ENCODE measurements at regions not wholly inside any gene's neighbourhood (a gene's known extent, or its start where the extent isn't known, plus 50 kb on each side); places are given as distances from the start of the nearest gene placed in this dataset.
"Not testable (repeated sequence)": the region's sequence is repeated elsewhere in the genome, so short reads cannot be mapped to it uniquely, and the experiment has no call there.

DNA sequence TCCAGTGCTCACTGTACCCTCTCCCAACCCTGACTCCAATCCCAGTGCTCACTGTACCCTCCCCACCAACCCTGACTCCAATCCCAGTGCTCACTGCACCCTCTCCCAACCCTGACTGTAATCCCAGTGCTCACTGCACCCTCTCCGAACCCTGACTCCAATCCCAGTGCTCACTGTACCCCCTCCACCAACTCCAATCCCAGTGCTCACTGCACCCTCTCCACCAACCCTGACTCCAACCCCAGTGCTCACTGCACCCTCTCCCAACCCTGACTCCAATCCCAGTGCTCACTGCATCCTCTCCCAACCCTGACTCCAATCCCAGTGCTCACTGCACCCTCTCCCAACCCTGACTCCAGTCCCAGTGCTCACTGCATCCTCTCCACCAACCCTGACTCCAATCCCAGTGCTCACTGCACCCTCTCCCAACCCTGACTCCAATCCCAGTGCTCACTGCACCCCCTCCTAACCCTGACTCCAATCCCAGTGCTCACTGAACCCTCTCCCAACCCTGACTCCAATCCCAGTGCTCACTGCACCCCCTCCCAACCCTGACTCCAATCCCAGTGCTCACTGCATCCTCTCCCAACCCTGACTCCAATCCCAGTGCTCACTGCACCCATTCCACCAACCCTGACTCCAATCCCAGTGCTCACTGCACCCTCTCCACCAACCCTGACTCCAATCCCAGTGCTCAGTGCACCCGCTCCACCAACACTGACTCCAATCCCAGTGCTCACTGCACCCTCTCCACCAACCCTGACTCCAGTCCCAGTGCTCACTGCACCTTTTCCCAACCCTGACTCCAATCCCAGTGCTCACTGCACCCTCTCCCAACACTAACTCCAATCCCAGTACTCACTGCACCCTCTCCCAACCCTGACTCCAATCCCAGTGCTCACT lies 136.3 kb upstream of the ZNF618 start:
- TF ChIP-seq POLR2AphosphoS5, POLR2A (IDR thresholded peaks at IDR 0.05): not testable (repeated sequence)
- TF ChIP-seq, protein P1, sequence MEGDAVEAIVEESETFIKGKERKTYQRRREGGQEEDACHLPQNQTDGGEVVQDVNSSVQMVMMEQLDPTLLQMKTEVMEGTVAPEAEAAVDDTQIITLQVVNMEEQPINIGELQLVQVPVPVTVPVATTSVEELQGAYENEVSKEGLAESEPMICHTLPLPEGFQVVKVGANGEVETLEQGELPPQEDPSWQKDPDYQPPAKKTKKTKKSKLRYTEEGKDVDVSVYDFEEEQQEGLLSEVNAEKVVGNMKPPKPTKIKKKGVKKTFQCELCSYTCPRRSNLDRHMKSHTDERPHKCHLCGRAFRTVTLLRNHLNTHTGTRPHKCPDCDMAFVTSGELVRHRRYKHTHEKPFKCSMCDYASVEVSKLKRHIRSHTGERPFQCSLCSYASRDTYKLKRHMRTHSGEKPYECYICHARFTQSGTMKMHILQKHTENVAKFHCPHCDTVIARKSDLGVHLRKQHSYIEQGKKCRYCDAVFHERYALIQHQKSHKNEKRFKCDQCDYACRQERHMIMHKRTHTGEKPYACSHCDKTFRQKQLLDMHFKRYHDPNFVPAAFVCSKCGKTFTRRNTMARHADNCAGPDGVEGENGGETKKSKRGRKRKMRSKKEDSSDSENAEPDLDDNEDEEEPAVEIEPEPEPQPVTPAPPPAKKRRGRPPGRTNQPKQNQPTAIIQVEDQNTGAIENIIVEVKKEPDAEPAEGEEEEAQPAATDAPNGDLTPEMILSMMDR (IDR thresholded peaks at IDR 0.05 in 8 of 11, conservative IDR thresholded peaks at IDR 0.05 in 3 of 11) = not testable (repeated sequence)

Data from spleen (tissue), 7 donors.